HG02623 (cell line): ENCODE measurements at regions not wholly inside any gene's neighbourhood (a gene's known extent, or its start where the extent isn't known, plus 50 kb on each side); places are given as distances from the start of the nearest gene placed in this dataset.
A peak's percentile ranks its signal among the peaks of the same experiment; 100 is the strongest.

ENCODE experiments used
- ATAC-seq: cut with Tn5 transposase; IDR thresholded peaks from one replicate; pipeline ENCODE4 v1.9.1; 2021; ENCODE audit warnings: moderate library complexity; ENCODE audit not compliant: unreplicated experiment

DNA sequence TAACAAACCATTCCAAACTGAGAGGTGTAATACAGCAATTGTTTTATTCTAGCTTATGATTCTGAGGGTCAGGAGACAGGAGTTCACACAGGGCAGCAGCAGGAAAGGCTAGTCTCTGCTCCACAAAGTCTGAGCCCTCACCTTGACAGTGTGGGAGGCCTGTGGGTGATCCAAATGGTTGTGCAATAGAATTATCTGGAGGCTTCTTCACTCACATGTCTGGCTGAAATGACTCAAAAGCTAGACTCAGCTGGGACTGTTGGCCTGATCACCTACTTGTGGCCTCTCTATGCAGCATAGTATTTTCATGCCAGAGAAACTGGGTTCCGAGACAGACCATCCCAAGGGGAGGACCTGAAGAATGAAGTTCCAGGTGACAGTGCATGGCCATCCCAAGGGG, 233.9 kb upstream of the UBE2E2 start:
- ATAC-seq: no peak

DNA sequence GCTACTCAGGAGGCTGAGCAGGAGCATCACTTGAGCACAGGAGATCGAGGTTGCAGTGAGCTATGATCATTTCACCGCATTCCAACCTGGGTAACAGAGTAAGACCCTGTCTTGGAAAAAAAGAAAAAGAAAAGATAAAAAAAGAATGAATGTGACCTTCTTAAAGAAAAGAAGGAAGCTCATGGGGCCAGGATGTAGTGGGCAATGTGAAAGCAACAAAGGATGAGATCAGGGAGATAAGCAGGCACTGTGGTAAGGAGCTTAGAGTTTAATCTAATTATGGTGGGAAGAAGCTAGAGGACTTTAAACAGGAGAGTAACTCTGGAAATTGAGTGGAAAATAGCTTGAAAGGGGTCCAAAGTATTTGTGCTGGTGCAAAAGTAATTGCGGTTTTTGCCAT, 231.6 kb upstream of the UBE2E2 start:
- ATAC-seq: no peak

DNA sequence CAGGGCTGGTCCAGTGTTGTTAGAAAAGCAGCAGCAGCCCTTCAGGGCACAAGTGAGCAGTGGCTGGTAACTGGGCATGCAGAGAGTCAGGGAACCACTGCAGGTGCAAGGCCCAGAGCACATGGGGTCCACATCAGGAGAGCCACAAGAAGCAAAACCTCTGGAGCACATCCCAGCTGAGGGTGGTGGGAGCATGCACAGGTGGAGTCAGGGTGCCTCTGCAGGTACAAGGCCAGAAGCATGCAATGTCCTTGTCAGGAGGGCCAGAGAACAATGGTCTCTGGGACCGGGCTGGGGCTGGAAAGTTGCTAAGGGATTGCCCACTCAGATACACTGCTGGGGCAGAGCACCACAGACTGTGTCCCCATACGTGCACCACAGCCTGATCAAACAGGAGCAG, 226.1 kb upstream of the UBE2E2 start:
- ATAC-seq: no peak

DNA sequence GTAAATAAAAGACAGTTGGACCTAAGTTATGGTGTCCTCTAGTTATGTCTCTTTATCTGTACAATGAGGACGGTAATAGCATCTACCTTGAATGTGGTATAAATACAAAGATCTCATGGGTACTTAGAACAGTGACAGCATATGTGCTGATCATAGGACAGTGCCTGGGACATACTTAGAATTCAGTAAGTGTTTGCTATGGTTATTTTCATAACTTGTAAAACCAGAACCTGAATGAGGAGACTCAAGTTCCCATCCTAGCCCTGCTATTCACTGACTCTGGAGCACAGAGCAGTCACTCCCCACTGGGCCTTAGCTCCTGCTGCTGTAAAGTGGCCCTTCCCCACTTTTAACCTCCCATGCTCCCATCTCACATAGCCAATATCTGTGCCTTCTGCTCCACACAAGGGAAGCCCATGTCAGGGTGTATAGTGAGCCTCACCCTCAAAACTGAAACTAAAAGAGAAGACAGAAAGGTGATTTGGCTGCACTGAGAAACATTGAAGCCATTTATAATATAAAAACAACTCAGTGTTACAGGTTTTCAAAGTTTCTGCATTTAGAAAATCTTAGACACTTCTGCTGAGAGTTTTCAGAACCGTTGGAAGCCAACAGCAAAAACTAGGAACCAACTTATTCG, 225.4 kb upstream of the UBE2E2 start:
- ATAC-seq: peak; percentile 72

DNA sequence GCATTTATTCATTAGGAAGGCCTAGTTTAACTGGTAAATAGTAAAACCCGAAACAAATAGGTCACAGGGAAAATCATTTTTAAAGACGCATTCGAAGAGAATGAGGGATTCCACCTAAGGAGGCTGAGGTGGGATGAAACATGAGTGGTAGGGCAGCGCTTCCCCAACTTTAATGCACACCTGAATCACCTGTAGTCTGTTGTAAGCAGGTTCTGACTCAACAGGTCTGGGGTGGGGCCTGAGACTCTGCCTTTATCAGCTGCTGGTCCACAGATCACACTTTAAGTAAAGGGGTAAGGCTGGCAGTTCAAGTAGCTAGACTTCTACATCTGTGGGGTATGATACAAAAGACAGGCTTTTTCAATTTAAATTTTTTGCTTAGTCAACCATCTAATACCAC, 223.5 kb upstream of the UBE2E2 start:
- no peak for ATAC-seq

DNA sequence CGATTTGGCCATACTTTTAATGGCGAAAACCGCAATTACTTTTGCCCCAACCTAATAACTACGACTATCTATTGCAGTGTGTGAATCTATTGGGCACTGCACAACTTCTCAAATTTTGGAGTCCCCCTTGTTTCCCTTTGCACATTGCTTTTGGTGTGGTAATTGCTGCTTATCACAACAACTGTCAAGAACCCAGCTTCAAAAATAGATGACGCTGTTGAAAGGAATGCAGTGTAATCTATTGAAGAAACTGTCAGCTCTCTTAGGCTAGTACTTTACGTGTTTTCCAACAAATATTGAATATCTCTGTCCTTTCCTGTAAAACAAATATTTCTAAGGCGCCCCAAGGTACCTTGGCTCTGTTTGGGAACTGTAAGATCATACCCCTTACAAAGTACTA, 222.8 kb upstream of the UBE2E2 start:
- no peak for ATAC-seq

DNA sequence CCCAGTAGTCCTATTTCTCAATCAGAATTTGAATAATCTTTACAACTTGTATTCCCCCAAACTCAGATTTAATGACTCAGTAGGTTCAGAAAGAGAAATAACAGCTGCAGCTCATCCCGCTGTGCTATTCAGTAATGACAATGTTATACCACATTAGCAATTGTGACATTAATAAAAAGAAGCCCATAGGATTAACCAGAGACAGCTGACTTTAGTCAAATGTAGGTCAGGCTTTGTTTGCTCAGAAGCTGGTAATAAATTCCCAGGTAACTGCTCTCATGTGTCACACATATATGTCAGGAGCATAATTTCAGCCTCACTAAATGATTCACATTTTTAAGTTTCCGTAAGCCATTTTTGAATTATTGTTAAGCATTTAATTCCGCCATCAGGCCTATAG, 222.0 kb upstream of the UBE2E2 start:
- no peak for ATAC-seq

DNA sequence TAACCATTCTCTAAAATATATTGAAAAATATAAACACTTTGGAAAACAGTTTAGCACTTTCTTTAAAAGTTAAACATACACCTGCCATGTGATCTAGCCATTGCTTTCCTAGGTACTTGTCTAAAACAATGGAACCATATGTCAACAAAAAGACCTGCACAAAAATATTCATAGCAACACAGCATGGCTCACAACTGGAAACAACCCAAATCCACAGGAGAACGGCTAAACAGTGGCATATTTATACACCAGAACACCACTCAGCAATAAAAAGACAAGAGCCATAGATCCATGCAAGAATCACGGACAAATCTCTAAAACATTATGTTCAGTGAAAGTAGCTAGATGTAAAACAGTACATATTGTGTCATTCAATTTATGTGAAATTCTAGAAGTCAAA, 221.3 kb upstream of the UBE2E2 start:
- no peak for ATAC-seq

DNA sequence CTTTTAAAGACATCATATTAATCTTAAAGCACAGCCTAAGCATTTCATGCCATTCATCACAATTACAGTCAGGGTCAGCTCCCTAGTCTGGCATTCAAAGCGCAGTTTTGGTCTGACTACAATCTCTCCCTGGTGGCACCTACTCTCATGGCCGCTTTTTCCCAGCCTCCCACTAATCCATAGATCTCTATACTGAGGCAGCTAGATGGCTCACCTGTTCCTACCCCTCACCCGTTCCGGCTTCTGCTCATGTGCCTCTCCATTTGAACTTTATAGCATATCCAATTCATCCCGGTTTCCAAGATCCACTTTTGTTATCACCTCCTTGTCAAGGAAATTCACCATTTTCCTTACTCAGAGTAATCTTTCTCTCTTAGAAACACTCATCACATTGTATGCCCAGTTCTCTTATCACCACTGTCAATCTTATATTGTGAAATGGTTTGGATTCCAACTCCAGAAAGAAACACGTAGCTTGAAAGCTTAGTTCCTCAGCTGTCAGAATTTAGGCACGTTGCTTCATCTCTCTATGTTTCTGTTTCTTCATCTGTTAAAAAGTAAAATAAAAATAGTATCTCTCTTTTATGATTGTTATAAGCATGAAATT, 220.0 kb upstream of the UBE2E2 start:
- no peak for ATAC-seq

DNA sequence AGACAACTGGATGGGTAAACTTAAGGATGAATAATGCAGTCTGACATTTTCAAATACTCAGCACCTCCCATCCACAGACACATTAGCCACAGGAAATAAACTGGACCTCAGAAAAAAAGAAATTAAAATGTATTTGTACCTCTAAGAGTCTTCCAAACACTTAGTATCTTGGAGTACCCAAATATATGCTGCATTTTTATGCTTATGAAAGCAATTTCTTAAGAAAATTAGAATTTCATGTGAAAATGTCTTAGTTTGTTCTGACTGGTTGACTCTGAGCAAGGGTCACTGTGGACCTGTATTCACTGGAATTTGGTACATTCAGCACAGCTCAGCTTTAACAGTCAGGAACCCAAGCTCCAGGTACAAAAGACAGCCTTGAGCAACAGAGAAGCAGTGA, 216.2 kb upstream of the UBE2E2 start:
- no peak for ATAC-seq

DNA sequence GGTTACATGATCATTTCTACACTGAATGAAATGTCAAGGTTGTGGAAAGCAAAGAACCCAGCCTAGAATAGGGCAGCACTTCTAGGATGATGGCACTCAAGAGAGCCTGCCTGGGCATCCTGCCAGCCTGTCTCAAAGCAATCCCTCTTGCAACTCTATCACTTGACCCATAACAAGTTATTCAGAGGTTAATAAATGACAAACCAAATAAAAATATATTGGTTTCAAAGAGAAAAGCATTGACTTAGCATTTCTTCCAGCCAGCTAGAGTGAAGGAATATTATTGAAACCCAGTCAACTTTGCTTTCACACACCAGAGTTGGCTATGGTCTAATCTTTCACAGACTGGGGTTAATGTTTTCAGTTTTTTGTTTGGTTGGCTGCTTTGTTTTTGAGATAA, 214.6 kb upstream of the UBE2E2 start:
- ATAC-seq: no peak

DNA sequence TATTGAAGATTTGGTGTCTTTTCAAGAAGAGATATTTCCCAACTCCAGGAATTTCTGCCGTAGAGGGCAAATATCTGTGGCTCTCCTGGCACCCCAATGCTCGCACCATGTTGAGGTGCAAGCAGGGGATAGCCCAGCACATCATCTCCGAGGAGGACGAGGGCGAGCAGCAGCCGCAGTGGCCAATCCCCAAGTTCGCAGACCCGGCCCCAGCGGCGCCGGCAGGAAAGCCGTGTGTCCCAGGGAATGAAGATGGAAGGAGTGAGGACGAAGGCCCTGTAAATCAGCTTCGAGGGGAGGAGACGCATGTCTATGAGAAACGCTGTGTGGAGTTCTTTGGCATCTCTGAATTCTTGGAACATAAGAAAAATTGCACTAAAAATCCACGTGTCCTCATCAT, 213.4 kb upstream of the UBE2E2 start:
- ATAC-seq: no peak

DNA sequence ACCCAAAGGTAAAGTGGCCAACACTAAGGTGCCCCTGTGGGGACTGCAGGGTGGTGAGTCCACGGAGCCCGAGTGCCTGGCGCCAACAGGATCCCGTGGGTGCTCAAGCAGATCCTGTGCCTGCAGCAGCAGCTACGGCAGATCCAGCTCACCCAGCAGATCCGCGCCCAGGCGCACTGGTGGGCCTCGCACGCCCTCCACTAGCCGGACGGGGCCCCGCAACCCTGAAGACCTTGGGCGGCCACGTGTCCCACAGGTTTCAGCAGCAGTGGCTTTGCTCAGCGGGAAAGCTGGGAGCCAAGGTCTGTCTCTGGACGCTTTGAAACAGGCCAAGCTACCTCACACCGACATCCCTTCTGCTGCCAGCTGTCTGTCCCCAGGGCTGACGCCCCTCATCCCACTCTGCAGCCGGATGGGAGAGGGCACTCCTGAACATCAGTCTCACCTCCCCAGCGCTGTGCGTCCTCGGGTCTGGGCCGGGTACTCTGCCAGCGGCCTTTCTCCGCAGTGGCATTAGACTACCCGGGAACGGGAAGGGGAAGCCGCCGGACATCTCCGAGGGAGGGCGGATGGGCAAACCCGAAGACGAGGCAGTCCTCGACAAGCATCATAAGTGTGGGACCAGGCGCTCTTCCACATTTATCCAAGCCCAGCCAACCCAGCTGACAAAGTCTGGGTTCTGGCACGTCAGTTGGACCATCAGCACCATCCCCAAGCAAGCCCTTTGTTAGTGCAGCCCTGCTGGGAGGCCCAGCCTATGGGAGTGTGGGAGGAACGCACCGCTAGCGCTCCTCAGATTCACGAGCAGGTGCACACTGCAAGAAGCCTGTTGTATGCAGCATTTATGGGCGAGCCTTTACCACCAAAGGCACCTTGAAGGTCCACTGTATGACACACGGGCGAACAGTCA, 212.6 kb upstream of the UBE2E2 start:
- ATAC-seq: no peak

DNA sequence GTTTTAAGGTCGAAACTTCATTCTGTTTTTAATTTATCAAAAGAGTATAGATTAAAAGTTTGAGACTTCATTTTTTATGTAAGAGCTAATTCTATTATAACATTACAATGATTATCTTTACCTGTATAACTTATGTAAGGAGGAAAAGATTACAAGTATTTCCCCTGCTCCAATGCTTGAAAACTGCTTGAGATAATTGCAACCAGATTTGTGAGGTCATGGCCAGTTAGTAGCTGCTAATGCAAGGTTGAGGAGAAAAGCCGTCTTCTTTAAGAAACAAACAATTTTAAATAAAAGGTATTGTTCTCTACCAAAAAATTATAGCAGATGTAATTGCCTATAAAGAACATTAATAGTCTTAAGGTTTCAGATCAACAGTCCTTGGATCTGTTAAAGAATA, 208.3 kb upstream of the UBE2E2 start:
- ATAC-seq: no peak

DNA sequence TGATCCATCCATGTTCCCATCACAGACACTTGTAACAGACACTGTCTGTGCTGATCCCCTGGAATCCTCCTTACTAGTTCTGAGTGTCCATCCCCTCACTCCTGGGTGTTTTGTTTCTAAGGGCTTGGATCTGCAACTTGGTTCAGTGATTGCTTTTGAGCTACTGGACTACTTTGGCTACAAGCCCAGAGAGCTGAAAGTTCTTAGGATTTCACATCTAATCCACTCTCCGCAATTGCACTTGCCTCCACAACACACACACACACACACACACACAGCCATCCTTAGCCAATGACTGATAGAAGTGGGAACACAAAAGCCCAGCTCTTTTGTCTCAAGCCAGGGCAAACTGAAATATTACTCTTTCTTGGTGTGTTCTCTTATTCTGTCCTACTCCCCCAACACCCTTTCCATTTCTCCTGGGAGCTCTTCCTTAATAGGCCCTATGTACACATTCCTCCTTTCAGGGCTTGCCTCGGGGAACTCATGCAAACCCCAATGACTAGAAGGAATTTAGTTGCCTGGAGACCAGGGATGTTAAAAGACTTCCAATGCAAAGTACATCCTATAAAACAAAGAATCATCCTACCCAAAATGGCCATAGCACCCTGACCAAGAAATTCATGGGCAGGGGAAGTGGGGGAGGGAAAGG, 206.1 kb upstream of the UBE2E2 start:
- ATAC-seq: no peak

DNA sequence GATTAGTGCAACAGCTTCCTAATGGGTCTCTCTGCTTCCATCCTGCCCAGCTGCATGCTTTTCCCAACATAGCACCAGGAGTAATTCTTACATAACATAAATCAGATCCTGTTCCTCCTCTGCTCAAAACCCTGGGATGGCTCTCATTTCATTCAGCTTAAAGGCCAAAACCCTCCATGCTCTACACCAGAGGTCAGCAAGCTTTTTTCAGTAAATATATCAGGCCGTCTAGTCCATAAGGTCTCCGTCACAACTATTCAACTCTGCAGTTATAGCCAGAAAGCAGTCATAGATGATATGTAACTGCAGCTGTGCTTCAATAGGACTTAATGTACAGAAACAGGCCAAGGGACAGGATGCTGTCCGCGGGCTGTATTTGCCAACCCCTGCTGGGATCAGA, 202.8 kb upstream of the UBE2E2 start:
- ATAC-seq: no peak

DNA sequence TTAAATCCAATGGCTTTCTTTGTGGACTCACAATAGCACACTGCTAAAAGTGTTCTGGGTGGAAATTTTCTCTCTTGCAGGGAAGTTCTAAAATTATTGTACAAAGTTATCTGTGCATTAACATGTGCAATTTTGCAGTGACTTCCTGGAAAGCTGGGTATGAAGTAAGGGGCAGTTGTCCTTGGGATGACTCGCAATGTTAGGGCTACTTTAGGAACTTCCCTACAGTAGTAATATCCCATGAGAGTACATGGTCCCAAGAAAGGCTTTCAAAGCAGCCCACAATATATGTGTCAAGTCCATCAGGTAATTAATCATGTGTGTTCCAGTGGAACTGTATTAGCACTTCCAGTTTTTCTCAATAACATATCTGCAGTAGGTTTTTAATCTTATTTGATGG, 201.0 kb upstream of the UBE2E2 start:
- no peak for ATAC-seq

DNA sequence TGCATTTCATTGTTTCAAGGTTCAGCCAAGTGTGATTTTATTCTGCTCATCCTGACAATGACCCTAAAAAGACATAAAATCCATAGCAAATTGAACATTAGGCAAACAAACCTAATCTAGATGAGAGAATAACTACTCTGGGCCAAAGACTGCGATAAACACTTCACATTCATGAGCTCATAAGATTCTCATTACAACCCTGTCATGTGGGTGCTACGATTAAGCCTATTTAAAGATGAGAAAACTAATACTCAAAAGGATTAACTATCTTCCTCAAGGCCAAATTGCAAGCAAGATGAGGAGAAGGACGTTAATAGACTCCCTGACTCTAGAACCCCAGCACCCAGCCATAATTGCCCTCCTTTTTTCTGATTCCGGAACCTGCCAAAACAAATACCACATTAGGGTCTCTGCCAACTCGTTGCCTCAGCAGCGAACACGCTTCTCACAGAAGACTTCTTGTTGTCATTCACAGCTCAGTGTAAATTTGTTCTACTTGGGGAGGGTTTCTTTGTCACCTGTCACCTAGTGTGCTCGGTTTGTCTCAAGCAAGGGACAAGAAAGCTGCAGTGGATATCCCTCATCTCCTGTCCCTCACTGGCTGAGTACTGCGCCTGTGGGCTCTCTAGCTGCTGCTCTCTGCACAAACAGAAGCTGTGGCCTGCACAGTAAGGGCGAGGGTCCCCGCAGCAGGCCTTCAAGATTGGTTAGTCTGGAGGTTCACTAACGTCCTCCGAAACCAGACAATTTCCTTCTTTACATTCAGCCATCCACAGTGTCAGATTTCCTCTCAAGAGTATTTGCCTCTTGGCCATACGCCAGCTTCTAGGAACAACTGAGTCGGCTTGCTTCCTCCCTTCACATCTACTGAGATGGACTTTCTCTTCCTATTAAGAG, 200.0 kb upstream of the UBE2E2 start:
- no peak for ATAC-seq

DNA sequence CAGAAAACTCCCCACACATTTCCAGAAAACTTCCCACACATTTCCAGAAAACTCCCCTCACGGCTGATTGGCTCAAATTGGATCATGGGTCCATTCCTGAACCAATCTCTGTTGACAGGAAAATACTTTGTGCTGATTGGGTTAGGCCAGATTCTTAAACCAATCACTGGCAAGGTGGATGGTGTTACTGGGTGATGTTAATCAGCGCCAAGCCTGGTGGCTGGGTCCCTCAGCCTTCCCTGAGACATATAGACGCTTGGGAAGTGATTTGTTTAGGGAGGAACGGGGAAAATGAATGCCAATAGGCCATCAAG, 199.4 kb upstream of the UBE2E2 start:
- no peak for ATAC-seq

DNA sequence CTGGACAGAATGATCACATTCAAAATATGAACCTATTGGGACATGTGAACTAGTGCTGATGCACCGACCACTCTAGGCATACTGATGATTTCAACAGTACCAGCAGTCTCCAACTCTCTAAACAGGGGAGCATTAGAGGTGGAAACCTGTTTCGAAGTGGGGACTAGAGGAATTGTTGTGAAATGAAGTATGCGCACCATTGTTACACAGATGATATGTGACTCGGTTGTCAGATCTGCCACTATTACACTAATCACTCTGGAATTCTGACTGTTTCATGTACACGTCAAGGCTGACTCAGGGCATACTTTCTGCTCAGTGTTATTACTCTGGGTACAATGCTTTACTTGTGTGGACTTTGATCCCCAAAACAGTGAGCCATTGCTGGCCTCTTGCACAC, 198.2 kb upstream of the UBE2E2 start:
- no peak for ATAC-seq

DNA sequence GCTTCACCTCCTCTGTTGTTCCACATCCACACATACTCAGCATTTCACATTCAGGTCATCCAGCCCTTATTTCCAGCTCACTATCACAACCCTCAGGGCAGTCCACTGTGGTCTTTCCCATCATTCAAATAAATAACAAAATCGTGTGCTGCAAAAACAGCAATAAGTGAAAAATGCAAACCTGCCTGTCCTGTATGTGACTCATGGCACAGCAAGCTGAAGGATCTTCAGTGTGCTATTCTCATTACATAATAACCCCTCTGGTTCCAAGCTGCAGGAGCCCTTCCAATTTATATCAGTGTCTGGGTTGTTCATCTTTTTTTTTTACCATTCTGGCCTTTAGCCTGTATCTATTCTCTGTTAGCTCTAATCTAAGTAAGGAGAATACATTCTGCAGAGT, 185.3 kb upstream of the UBE2E2 start:
- no peak for ATAC-seq
